ENCODE measurements at regions not wholly inside any gene's neighbourhood (a gene's known extent, or its start where the extent isn't known, plus 50 kb on each side); places are given as distances from the start of the nearest gene placed in this dataset.

GRCh38 chr16:65704866-65705265 lies 583.0 kb upstream of the CDH11 start:
- no peak for TF ChIP-seq FOXM1 (IDR thresholded peaks at IDR 0.05; ENCODE audit: borderline replicate concordance, low read depth)
- no peak for TF ChIP-seq REST (IDR thresholded peaks at IDR 0.05; ENCODE audit: low read depth)
- no peak for TF ChIP-seq RAD21 (IDR thresholded peaks at IDR 0.05; ENCODE audit: low read depth)
- no peak for TF ChIP-seq CREB1 (IDR thresholded peaks at IDR 0.05; ENCODE audit: low read depth)
- no peak for TF ChIP-seq TCF12 (IDR thresholded peaks at IDR 0.05; ENCODE audit: low read depth)
- no peak for TF ChIP-seq EP300 (IDR thresholded peaks at IDR 0.05; ENCODE audit: borderline replicate concordance)
- TF ChIP-seq CEBPB (IDR thresholded peaks at IDR 0.05), result no peak
- no peak for TF ChIP-seq ZBTB7A (IDR thresholded peaks at IDR 0.05; ENCODE audit: low read depth)
- no peak for TF ChIP-seq YY1 (IDR thresholded peaks at IDR 0.05; ENCODE audit: low read depth)
- no peak for TF ChIP-seq EGR1 (IDR thresholded peaks at IDR 0.05)
- no peak for TF ChIP-seq NFIC (IDR thresholded peaks at IDR 0.05)
- TF ChIP-seq MAX (IDR thresholded peaks at IDR 0.05), result no peak
- TF ChIP-seq TAF1 (IDR thresholded peaks at IDR 0.05; ENCODE audit: low read depth), result no peak

All from Ishikawa (cell line).